ENCODE measurements at regions not wholly inside any gene's neighbourhood (a gene's known extent, or its start where the extent isn't known, plus 50 kb on each side); places are given as distances from the start of the nearest gene placed in this dataset.

DNA sequence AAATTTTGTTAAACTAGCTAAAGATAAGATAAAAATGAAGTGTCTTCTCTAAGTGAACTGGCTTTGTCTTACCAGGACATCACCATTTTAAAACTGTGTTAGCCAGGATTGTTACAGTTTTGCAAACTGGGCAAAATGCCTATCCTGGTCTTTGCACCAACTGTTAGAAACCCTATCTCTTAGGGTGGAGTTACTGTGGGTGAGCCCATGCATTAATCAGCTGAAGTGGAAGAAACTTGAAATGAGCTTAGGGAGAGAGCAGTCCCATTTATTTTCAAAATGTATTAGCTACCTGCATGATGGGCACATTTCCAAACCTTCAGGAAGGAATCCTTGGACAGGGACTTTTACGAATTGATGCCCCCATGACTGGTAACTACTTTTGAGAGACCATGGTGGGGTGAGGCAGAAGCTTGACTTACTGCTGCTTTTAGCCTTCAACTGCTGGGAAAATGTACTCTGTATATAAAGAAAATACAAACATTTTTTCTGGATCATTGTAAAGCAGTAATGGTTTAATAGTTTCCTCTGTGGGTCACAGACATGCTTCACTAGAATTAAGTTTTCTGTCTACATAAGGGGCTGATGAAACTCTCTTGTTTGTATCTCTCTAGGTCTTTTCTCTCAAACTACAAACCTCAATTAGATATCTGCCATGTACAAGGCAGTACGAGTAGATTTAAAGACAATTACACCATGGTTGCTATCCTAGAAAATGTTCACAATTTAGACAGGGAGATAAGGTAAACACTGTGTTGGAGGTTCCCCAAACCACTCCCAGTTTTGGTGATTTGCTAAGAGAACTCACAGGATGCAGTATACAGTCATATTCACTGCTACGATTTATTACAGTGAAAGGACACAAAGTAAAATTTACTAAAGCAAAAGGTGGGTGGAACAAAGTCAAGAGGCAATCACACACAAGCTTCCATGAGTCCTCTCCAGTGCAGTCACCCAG is 321.4 kb upstream of the MMADHC start:
- no peak for TF ChIP-seq CTCF (IDR thresholded peaks at IDR 0.05; ENCODE audit: unreplicated experiment)
- H3K27ac Mint-ChIP-seq (ENCODE audit: unreplicated experiment): no peak overlapping the region
- DNase-seq: no peak
- intact Hi-C loops (cut with micrococcal nuclease; ENCODE audit: unreplicated experiment): no loop called here
- CTCF ChIA-PET: no interaction called here
- no peaks in the 10 kb centered on the region for H3K4me1 Mint-ChIP-seq (ENCODE audit: low read depth, unreplicated experiment)
- H3K27me3 Mint-ChIP-seq (ENCODE audit: unreplicated experiment): no peaks in the 10 kb centered on the region
- no peaks in the 10 kb centered on the region for H3K36me3 Mint-ChIP-seq (ENCODE audit: insufficient read depth, unreplicated experiment)
- no peaks in the 10 kb centered on the region for H3K9me3 Mint-ChIP-seq (ENCODE audit: low read depth, unreplicated experiment)
- H3K4me3 Mint-ChIP-seq (ENCODE audit: low read depth, unreplicated experiment): no peak overlapping the region
- no TSS peak for BruUV-seq (replicated peaks)

DNA sequence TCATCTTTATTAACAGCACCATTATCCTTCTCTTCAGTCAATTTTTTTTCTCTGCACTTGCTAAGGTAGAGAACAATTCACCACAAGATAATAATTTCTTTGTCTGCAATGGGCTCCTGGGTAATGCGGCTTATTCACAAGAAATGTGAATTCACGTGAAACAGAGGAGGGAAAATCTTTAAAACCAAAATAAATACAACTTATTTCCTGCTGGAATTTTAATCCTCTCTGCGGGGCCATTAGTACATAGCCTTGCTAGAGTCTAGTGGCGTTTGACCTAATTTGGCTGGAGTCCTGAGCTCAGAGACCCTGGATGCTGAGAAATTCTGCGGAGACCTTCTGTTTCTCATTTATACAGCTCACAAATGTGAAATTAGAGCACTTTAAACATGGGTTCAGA is 319.3 kb upstream of the MMADHC start:
- Mint-ChIP-seq H3K27me3 (ENCODE audit: unreplicated experiment) (no peaks in the 10 kb centered on the region), H3K36me3 (ENCODE audit: insufficient read depth, unreplicated experiment) (no peaks in the 10 kb centered on the region), H3K4me3 (ENCODE audit: low read depth, unreplicated experiment) (no peak overlapping the region), H3K9me3 (ENCODE audit: low read depth, unreplicated experiment) (no peaks in the 10 kb centered on the region), H3K27ac (ENCODE audit: unreplicated experiment) (no peak overlapping the region), H3K4me1 (ENCODE audit: low read depth, unreplicated experiment) (no peaks in the 10 kb centered on the region)
- BruUV-seq (replicated peaks): no TSS peak
- intact Hi-C loops (cut with micrococcal nuclease; ENCODE audit: unreplicated experiment): no loop called here
- no peak for DNase-seq
- TF ChIP-seq CTCF (IDR thresholded peaks at IDR 0.05; ENCODE audit: unreplicated experiment): no peak
- CTCF ChIA-PET: interaction anchor here (0.7 kb wide), 1 partner anchor 148 kb away, joined by 3 read pairs; no protein-coding TSS in a partner anchor

- no peak for DNase-seq
Observed at GRCh38 chr2:149904352-149905175, 317.0 kb upstream of the MMADHC start.

More at GRCh38 chr2:149904352-149905175, 317.0 kb upstream of the MMADHC start:
- no TSS peak for BruUV-seq (replicated peaks)
- Mint-ChIP-seq H3K9me3 (ENCODE audit: low read depth, unreplicated experiment) (no peaks in the 10 kb centered on the region), H3K36me3 (ENCODE audit: insufficient read depth, unreplicated experiment) (no peaks in the 10 kb centered on the region), H3K27me3 (ENCODE audit: unreplicated experiment) (no peaks in the 10 kb centered on the region), H3K27ac (ENCODE audit: unreplicated experiment) (no peak overlapping the region), H3K4me3 (ENCODE audit: low read depth, unreplicated experiment) (no peak overlapping the region), H3K4me1 (ENCODE audit: low read depth, unreplicated experiment) (no peaks in the 10 kb centered on the region)
- CTCF ChIA-PET: no interaction called here
- TF ChIP-seq CTCF (IDR thresholded peaks at IDR 0.05; ENCODE audit: unreplicated experiment): no peak
- intact Hi-C loops (cut with micrococcal nuclease; ENCODE audit: unreplicated experiment): no loop called here

Data from Calu3 (cell line).